Panc1 (cell line): ENCODE measurements at regions not wholly inside any gene's neighbourhood (a gene's known extent, or its start where the extent isn't known, plus 50 kb on each side); places are given as distances from the start of the nearest gene placed in this dataset.

Source experiments
- ATAC-seq: fragments of 200-7000 bp; cut with Tn5 transposase; 2 replicates; pipeline ENCODE4 v1.9.1; 2020; ENCODE audit warnings: mild to moderate bottlenecking, moderate library complexity
- BruUV-seq: library from RNA; stranded (reverse); fragments of 400-500 nt; replicated peaks from 2 replicates; lab custom pipeline; 2021; lab: Mats Ljungman, UMichigan
- CTCF ChIA-PET: fragments of 300-600 bp; sonication (Branson Sonifier 250); formaldehyde crosslinking; loops from one replicate; lab custom pipeline; 2022; ENCODE audit warnings: antibody characterized with exemption; lab: Charles Lee
- POLR2A ChIA-PET: fragments of 300-600 bp; sonication (Branson Sonifier 250); formaldehyde crosslinking; loops from one replicate; lab custom pipeline; 2022; ENCODE audit warnings: antibody characterized with exemption; lab: Charles Lee
- DNase-seq: peaks from one replicate; pipeline ENCODE4 v3.0.0-alpha.2; 2010; ENCODE audit warnings: low read depth, low spot score
- H3K27ac ChIP-seq: 2 replicates; pipeline ENCODE4 v1.5.1; 2011; ENCODE audit warnings: mild to moderate bottlenecking, low read length, inconsistent platforms
- H3K27me3 ChIP-seq: fragments of 200-500 bp; sonication (Bioruptor generic); 2 replicates; pipeline ENCODE4 v1.6.0; 2014; ENCODE audit warnings: low read length, inconsistent platforms; ENCODE audit not compliant: control insufficient read depth, insufficient read depth
- H3K36me3 ChIP-seq: fragments of 200-500 bp; sonication (Bioruptor generic); 2 replicates; pipeline ENCODE4 v1.5.1; 2014; ENCODE audit warnings: inconsistent platforms, mild to moderate bottlenecking, low read length, moderate library complexity; ENCODE audit not compliant: control insufficient read depth, insufficient read depth
- H3K4me1 ChIP-seq: 2 replicates; pipeline ENCODE4 v1.5.1; 2011; ENCODE audit warnings: inconsistent platforms, mild to moderate bottlenecking, low read length, moderate library complexity; ENCODE audit not compliant: control insufficient read depth, insufficient read depth
- H3K4me3 ChIP-seq, 2 experiments: 2 replicates each; pipeline ENCODE4 v1.5.1; 2011 to 2012; ENCODE audit warnings: low read depth in 2 of 2, low read length in 2 of 2, mild to moderate bottlenecking in 2 of 2, inconsistent platforms in 1 of 2, moderate library complexity in 1 of 2
- H3K9me3 ChIP-seq: fragments of 200-500 bp; sonication (Bioruptor generic); 2 replicates; pipeline ENCODE4 v1.5.1; 2014; ENCODE audit warnings: low read depth, mild to moderate bottlenecking, inconsistent platforms, low read length, moderate library complexity; ENCODE audit not compliant: control insufficient read depth, insufficient read depth
- POLR2AphosphoS5 ChIP-seq: IDR thresholded peaks from 2 replicates; pipeline ENCODE4 v1.6.1; 2012; ENCODE audit warnings: mild to moderate bottlenecking, low read depth, low read length, moderate library complexity
- REST ChIP-seq, 2 experiments: IDR thresholded peaks; 2 replicates each; pipeline ENCODE4 v1.6.1; 2011 to 2012; ENCODE audit warnings: low read depth in 2 of 2, control low read depth in 1 of 2, low read length in 1 of 2, mild to moderate bottlenecking in 1 of 2, moderate library complexity in 1 of 2; ENCODE audit not compliant: insufficient read depth in 1 of 2
- SIN3A ChIP-seq: IDR thresholded peaks from 2 replicates; pipeline ENCODE4 v1.6.1; 2012; ENCODE audit warnings: low read depth, mild to moderate bottlenecking, low read length, moderate library complexity, borderline replicate concordance; ENCODE audit not compliant: insufficient read depth
- TCF7L2 ChIP-seq: IDR thresholded peaks from 2 replicates; pipeline ENCODE4 v1.6.1; 2011; ENCODE audit warnings: mild to moderate bottlenecking, low read depth, low read length, inconsistent platforms
- in situ Hi-C: cut with HindIII; loops from 2 replicates; pipeline ENCODE4 v1.10.0; 2016; ENCODE audit warnings: low sequenced_read_pairs, low pct_unique_long_range_greater_than_20kb
- intact Hi-C: fragments of 100-400 bp; cut with micrococcal nuclease; formaldehyde crosslinking; loops from one replicate; pipeline ENCODE4 v1.10.0; 2022; ENCODE audit not compliant: unreplicated experiment
- TF ChIP-seq, protein P1 (sequence below): fragments of 450-650 bp; IDR thresholded peaks from 2 replicates; pipeline ENCODE4 v1.5.1; 2017; ENCODE audit warnings: mild to moderate bottlenecking

DNA sequence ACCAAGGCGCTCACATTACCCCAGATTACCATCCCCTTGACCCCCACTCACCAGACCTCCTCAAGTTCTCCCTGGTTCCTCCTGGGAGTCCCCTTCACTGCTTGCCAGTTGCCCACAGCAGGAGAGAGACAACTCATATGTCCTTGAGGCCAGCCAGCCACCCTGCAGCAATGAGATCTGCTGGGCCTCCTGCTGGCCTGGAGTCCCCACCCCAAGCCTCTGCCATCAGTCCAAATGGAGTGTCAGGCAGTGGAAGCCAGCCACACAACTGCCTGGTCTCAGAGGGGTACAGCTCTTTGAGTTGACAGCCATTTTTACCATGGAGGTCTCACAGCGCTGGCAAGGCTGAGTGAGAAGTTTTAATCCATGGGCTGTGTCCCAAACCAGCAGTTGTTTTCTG lies 53.0 kb upstream of the EXOC4 start:
- BruUV-seq = no TSS peak
- POLR2A ChIA-PET = no interaction called here
- in situ Hi-C loops = no loop called here

DNA sequence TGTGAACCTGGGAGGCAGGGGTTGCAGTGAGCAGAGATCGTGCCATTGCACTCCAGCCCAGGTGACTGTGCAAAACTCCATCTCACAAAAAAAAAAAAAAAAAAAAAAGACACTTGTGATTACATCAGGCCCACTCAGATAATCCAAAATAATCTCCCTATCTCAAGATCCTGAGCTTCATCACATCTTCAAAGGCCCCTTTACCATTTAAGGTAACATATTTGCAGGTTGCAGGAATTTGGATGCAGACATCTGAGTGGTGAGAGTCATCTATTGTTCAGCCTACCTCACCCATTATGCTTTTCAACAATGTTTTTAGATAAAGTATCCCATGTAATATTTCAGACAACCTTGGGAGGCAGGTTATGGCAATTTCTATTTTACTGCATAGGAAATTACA lies 51.4 kb upstream of the EXOC4 start:
- intact Hi-C loops = no loop called here
- Histone ChIP-seq H3K36me3 (no peaks in the 10 kb centered on the region), H3K27me3 (no peaks in the 10 kb centered on the region; the same call in 1 of the 2 replicates), H3K4me1 (no peaks in the 10 kb centered on the region; the same call in 1 of the 2 replicates), H3K27ac (no peak overlapping the region), H3K9me3 (no peaks in the 10 kb centered on the region), H3K4me3 (no peak overlapping the region)
- BruUV-seq = no TSS peak
- TF ChIP-seq SIN3A (no peak), TCF7L2 (no peak), POLR2AphosphoS5 (no peak), REST (IDR thresholded peaks at IDR 0.05; ENCODE audit: insufficient read depth in 1 of 2, low read depth in 2 of 2, low read length in 1 of 2) (no peak)
- TF ChIP-seq, protein P1, sequence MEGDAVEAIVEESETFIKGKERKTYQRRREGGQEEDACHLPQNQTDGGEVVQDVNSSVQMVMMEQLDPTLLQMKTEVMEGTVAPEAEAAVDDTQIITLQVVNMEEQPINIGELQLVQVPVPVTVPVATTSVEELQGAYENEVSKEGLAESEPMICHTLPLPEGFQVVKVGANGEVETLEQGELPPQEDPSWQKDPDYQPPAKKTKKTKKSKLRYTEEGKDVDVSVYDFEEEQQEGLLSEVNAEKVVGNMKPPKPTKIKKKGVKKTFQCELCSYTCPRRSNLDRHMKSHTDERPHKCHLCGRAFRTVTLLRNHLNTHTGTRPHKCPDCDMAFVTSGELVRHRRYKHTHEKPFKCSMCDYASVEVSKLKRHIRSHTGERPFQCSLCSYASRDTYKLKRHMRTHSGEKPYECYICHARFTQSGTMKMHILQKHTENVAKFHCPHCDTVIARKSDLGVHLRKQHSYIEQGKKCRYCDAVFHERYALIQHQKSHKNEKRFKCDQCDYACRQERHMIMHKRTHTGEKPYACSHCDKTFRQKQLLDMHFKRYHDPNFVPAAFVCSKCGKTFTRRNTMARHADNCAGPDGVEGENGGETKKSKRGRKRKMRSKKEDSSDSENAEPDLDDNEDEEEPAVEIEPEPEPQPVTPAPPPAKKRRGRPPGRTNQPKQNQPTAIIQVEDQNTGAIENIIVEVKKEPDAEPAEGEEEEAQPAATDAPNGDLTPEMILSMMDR = no peak
- ATAC-seq (no peak), DNase-seq (no peak)
- in situ Hi-C loops = no loop called here
- POLR2A ChIA-PET = no interaction called here
- CTCF ChIA-PET = no interaction called here

More for the DNA sequence above, 53.0 kb upstream of the EXOC4 start:
- TF ChIP-seq REST (IDR thresholded peaks at IDR 0.05; ENCODE audit: insufficient read depth in 1 of 2, low read depth in 2 of 2, low read length in 1 of 2) (no peak), TCF7L2 (no peak), SIN3A (no peak), POLR2AphosphoS5 (no peak)
- TF ChIP-seq, protein P1 = no peak
- ATAC-seq (no peak), DNase-seq (no peak)
- CTCF ChIA-PET = no interaction called here
- H3K4me3 ChIP-seq = no peak overlapping the region
- H3K4me1 ChIP-seq = no peaks in the 10 kb centered on the region; the same call in 1 of the 2 replicates
- no peak overlapping the region for H3K27ac ChIP-seq
- H3K27me3 ChIP-seq = no peaks in the 10 kb centered on the region; the same call in 1 of the 2 replicates
- no peaks in the 10 kb centered on the region for H3K9me3 ChIP-seq
- no peaks in the 10 kb centered on the region for H3K36me3 ChIP-seq
- intact Hi-C loops = no loop called here
